Osteocyte (in vitro differentiated cells): ENCODE measurements at regions not wholly inside any gene's neighbourhood (a gene's known extent, or its start where the extent isn't known, plus 50 kb on each side); places are given as distances from the start of the nearest gene placed in this dataset.

Experiments
- DNase-seq: peaks from one replicate; pipeline ENCODE4 v3.0.0; 2021; ENCODE audit warnings: mixed read lengths; ENCODE audit not compliant: unreplicated experiment; ENCODE audit errors: extremely low spot score
- H3K27ac Mint-ChIP-seq: one replicate; pipeline ENCODE4 v1.8.0; 2021; ENCODE audit warnings: mild to moderate bottlenecking, mixed read lengths; ENCODE audit not compliant: unreplicated experiment
- H3K27me3 Mint-ChIP-seq: one replicate; pipeline ENCODE4 v1.8.0; 2021; ENCODE audit warnings: mixed read lengths; ENCODE audit not compliant: unreplicated experiment
- H3K36me3 Mint-ChIP-seq: one replicate; pipeline ENCODE4 v1.8.0; 2021; ENCODE audit warnings: mixed read lengths; ENCODE audit not compliant: unreplicated experiment
- H3K4me1 Mint-ChIP-seq: one replicate; pipeline ENCODE4 v1.8.0; 2021; ENCODE audit warnings: mixed read lengths; ENCODE audit not compliant: unreplicated experiment
- H3K4me3 Mint-ChIP-seq: one replicate; pipeline ENCODE4 v1.8.0; 2021; ENCODE audit warnings: mild to moderate bottlenecking, moderate library complexity, mixed read lengths; ENCODE audit not compliant: unreplicated experiment
- H3K9me3 Mint-ChIP-seq: one replicate; pipeline ENCODE4 v1.8.0; 2021; ENCODE audit warnings: mixed read lengths; ENCODE audit not compliant: unreplicated experiment
- TF ChIP-seq, protein P1 (sequence below): fragments of 200-600 bp; sonication (generic); IDR thresholded peaks from 2 replicates; pipeline ENCODE4 v1.5.0; 2021; ENCODE audit warnings: antibody characterized with exemption, mild to moderate bottlenecking, moderate library complexity

DNA sequence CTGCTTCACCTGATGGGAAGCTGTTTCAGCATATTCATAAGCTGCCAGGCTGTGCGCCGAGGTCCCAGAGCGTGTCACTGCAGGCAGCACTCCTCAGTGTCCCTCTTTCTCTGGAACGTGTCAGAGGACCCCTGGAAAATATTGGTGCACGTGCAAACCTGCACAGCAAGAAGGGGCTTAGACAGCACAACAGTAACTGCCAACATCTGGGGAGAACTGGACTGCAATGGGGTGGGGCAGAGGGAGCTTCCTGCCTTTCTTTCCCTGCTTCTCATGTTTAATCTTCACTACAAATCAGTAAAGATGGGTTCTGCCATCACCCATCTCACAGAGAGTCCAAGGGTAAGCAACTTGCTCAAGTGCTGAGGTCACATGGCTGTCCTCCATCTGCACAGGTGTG lies 86.5 kb upstream of the GPR26 start:
- Mint-ChIP-seq H3K9me3 (no peaks in the 10 kb centered on the region), H3K4me3 (no peak overlapping the region), H3K4me1 (no peaks in the 10 kb centered on the region), H3K36me3 (no peaks in the 10 kb centered on the region), H3K27ac (no peak overlapping the region), H3K27me3 (peaks cover 16% of the 10 kb centered on the region)
- peak; percentile 59 for DNase-seq
- TF ChIP-seq, protein P1, sequence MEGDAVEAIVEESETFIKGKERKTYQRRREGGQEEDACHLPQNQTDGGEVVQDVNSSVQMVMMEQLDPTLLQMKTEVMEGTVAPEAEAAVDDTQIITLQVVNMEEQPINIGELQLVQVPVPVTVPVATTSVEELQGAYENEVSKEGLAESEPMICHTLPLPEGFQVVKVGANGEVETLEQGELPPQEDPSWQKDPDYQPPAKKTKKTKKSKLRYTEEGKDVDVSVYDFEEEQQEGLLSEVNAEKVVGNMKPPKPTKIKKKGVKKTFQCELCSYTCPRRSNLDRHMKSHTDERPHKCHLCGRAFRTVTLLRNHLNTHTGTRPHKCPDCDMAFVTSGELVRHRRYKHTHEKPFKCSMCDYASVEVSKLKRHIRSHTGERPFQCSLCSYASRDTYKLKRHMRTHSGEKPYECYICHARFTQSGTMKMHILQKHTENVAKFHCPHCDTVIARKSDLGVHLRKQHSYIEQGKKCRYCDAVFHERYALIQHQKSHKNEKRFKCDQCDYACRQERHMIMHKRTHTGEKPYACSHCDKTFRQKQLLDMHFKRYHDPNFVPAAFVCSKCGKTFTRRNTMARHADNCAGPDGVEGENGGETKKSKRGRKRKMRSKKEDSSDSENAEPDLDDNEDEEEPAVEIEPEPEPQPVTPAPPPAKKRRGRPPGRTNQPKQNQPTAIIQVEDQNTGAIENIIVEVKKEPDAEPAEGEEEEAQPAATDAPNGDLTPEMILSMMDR: no peak

GRCh38 chr10:123580426-123580825 lies 85.7 kb upstream of the GPR26 start:
- peak; percentile 83 for DNase-seq
- H3K27ac Mint-ChIP-seq: no peak overlapping the region
- H3K36me3 Mint-ChIP-seq: no peaks in the 10 kb centered on the region
- no peaks in the 10 kb centered on the region for H3K9me3 Mint-ChIP-seq
- H3K4me3 Mint-ChIP-seq: no peak overlapping the region
- H3K4me1 Mint-ChIP-seq: no peaks in the 10 kb centered on the region
- TF ChIP-seq, protein P1: no peak
- H3K27me3 Mint-ChIP-seq: peaks cover 17% of the 10 kb centered on the region

DNA sequence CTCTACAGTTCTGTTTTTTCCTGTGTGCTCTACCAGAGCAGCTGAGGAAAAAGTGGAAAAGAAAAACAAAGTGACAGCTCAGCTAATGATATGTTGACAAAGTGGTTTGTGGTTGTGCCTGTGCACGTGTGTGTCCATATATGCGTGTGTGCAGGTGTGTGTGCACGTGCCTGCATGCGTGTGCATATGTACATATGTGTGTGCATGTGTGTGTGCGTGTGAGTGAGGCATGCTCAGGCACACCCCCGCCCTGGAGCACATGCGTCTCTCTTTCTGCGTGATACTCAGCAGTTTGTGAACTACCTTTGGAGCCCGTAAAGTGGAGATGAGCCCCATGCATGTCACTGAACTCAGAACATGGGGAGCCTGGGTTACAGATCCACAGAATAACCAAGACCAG lies 84.5 kb upstream of the GPR26 start:
- H3K27me3 Mint-ChIP-seq: peaks cover 17% of the 10 kb centered on the region

DNA sequence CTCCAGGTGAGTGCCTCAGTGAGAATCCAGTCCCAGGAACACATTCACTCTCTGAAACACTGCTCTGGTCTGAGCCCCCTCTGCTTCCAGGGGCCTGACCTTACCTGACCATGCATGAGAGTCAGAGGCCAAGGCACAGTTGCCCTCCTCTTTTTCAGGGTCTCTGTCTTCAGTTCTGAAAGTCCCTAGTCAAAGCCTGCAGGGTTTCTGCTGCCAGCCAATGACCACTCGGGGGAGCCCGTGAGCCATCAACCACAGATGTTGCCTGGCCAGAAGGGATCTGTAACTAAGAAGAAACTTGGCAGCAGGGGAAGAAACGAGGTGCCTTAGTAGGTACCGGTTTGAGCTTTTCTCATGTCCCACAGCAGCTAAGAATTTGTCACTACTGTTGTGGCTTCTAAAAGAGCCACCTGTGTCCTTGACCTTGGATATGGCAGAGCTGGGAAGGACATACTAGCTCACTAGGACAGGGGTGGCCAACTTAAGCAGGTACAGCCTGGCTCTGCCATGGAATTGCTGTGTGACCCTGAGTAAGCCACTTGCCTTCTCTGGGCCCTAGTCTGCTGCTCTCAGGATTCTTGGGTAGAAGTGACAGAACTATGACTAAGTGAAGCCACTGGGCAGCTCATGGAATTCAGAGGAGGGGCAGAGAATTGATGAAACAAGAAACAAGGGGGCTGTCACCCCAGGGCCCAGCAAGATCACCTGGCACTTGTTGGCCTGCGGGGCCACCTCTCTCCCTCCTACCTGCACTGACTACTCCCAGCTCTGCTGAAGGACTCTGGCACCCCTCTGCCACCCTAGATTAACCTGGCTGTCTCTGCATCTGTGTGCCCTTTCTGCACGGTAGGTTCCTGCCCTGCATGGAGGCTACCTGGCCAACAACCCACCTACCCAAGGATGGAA lies 83.8 kb upstream of the GPR26 start:
- Mint-ChIP-seq H3K27me3 (peaks cover 17% of the 10 kb centered on the region), H3K4me1 (no peaks in the 10 kb centered on the region), H3K4me3 (no peak overlapping the region), H3K27ac (no peak overlapping the region), H3K36me3 (no peaks in the 10 kb centered on the region), H3K9me3 (no peaks in the 10 kb centered on the region)
- TF ChIP-seq, protein P1: peak; percentile 86
- peak; percentile 91 for DNase-seq

More for the DNA sequence above, 84.5 kb upstream of the GPR26 start:
- TF ChIP-seq, protein P1: no peak
- Mint-ChIP-seq H3K4me3 (no peak overlapping the region), H3K36me3 (no peaks in the 10 kb centered on the region), H3K4me1 (no peaks in the 10 kb centered on the region), H3K9me3 (no peaks in the 10 kb centered on the region), H3K27ac (no peak overlapping the region)
- DNase-seq: peak; percentile 67

DNA sequence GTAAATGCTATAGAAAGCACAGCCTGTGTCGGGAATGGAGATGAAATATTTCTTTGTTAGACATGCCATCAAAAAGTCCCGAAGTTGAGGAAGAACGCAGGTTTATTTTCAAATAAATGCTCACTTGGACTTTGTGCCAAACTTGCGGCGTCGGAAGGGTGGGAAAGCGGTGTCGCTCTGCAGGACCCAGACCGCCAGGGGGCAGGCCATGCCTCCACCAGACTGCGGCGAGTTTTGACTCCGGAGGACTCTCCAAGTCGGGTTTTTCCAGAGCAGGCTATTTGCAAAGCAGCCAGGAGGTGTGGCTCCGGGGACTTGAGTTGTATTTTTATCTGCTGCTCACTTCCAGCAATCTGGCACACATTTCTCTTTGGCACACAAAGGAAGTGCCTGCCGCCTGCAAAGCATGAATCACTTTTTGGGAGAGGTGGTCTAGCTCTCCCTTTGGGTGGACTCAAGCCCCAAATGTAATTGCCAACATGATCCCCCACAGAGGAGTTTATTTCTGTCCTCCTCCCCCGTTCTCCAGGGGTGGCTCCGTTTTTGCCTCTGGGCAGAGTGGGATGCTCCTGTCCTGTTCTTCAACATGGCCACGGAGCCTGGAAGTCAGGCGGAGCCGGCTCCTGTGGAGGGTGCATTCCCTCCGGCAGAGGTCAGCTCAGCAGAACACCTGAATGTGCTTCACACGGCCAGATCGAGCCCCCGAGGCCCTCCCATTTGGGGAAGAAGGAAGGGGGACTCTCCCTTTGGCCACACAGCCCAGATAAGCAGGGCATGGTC lies 82.3 kb upstream of the GPR26 start:
- DNase-seq: peak; percentile 85
- peaks cover 17% of the 10 kb centered on the region for H3K27me3 Mint-ChIP-seq
- H3K36me3 Mint-ChIP-seq: no peaks in the 10 kb centered on the region
- no peak overlapping the region for H3K4me3 Mint-ChIP-seq
- TF ChIP-seq, protein P1: peak; percentile 72
- H3K27ac Mint-ChIP-seq: no peak overlapping the region
- no peaks in the 10 kb centered on the region for H3K4me1 Mint-ChIP-seq
- H3K9me3 Mint-ChIP-seq: no peaks in the 10 kb centered on the region
